Neural crest cell (in vitro differentiated cells): ENCODE measurements at regions not wholly inside any gene's neighbourhood (a gene's known extent, or its start where the extent isn't known, plus 50 kb on each side); places are given as distances from the start of the nearest gene placed in this dataset.

ENCODE experiments used
- DNase-seq: peaks from one replicate; pipeline ENCODE4 v3.0.0; 2021; ENCODE audit warnings: low read depth, mixed read lengths, low spot score
- H3K27ac Mint-ChIP-seq: one replicate; pipeline ENCODE4 v1.8.0; 2021; ENCODE audit warnings: mild to moderate bottlenecking, mixed read lengths; ENCODE audit not compliant: unreplicated experiment
- H3K27me3 Mint-ChIP-seq: 2 replicates; pipeline ENCODE4 v1.8.0; 2021; ENCODE audit warnings: low read depth, mild to moderate bottlenecking, mixed read lengths
- H3K36me3 Mint-ChIP-seq: 2 replicates; pipeline ENCODE4 v1.8.0; 2021; ENCODE audit warnings: low read depth, mild to moderate bottlenecking, mixed read lengths
- H3K4me1 Mint-ChIP-seq: 2 replicates; pipeline ENCODE4 v1.8.0; 2021; ENCODE audit warnings: mixed read lengths
- H3K4me3 Mint-ChIP-seq: one replicate; pipeline ENCODE4 v1.8.0; 2021; ENCODE audit warnings: mild to moderate bottlenecking, mixed read lengths
- H3K9me3 Mint-ChIP-seq: 2 replicates; pipeline ENCODE4 v1.8.0; 2021; ENCODE audit warnings: mixed read lengths
- CTCF ChIP-seq: fragments of 200-600 bp; sonication (generic); conservative IDR thresholded peaks from 2 replicates; pipeline ENCODE4 v1.5.0; 2021; ENCODE audit warnings: antibody characterized with exemption, mild to moderate bottlenecking

GRCh38 chr3:72191209-72191960 is 406.4 kb upstream of the PROK2 start:
- peaks cover 2% of the 10 kb centered on the region for H3K9me3 Mint-ChIP-seq
- H3K4me1 Mint-ChIP-seq, result peaks cover 9% of the 10 kb centered on the region
- DNase-seq, result no peak
- no peak for TF ChIP-seq CTCF
- H3K27me3 Mint-ChIP-seq, result peaks cover 9% of the 10 kb centered on the region
- H3K27ac Mint-ChIP-seq, result no peak overlapping the region
- H3K36me3 Mint-ChIP-seq, result no peaks in the 10 kb centered on the region
- H3K4me3 Mint-ChIP-seq, result no peak overlapping the region

GRCh38 chr3:72190050-72190449 is 405.1 kb upstream of the PROK2 start:
- no peaks in the 10 kb centered on the region for H3K36me3 Mint-ChIP-seq
- DNase-seq, result no peak
- H3K4me3 Mint-ChIP-seq, result no peak overlapping the region
- TF ChIP-seq CTCF, result no peak
- H3K4me1 Mint-ChIP-seq, result peaks cover 9% of the 10 kb centered on the region
- no peak overlapping the region for H3K27ac Mint-ChIP-seq
- H3K9me3 Mint-ChIP-seq, result no peaks in the 10 kb centered on the region
- H3K27me3 Mint-ChIP-seq, result peaks cover 3% of the 10 kb centered on the region

- H3K27ac Mint-ChIP-seq, result no peak overlapping the region
- TF ChIP-seq CTCF, result no peak
Measured at GRCh38 chr3:72189339-72189738, 404.4 kb upstream of the PROK2 start.

GRCh38 chr3:72188536-72188935 is 403.6 kb upstream of the PROK2 start:
- Mint-ChIP-seq H3K4me3 (no peak overlapping the region), H3K27ac (no peak overlapping the region), H3K27me3 (no peaks in the 10 kb centered on the region), H3K36me3 (no peaks in the 10 kb centered on the region), H3K4me1 (no peaks in the 10 kb centered on the region), H3K9me3 (no peaks in the 10 kb centered on the region)
- DNase-seq, result no peak
- TF ChIP-seq CTCF, result no peak

More at GRCh38 chr3:72189339-72189738, 404.4 kb upstream of the PROK2 start:
- Mint-ChIP-seq H3K27me3 (peaks cover 2% of the 10 kb centered on the region), H3K9me3 (no peaks in the 10 kb centered on the region), H3K4me1 (peaks cover 8% of the 10 kb centered on the region), H3K36me3 (no peaks in the 10 kb centered on the region), H3K4me3 (no peak overlapping the region)
- DNase-seq, result no peak

GRCh38 chr3:72187131-72187530 is 402.2 kb upstream of the PROK2 start:
- no peak for DNase-seq
- Mint-ChIP-seq H3K36me3 (no peaks in the 10 kb centered on the region), H3K27me3 (no peaks in the 10 kb centered on the region), H3K4me1 (peaks cover 3% of the 10 kb centered on the region), H3K4me3 (no peak overlapping the region), H3K9me3 (no peaks in the 10 kb centered on the region), H3K27ac (no peak overlapping the region)
- TF ChIP-seq CTCF, result no peak
